Astrocyte of the hippocampus (primary cell): ENCODE measurements at regions not wholly inside any gene's neighbourhood (a gene's known extent, or its start where the extent isn't known, plus 50 kb on each side); places are given as distances from the start of the nearest gene placed in this dataset.
"Not testable (repeated sequence)": the region's sequence is repeated elsewhere in the genome, so short reads cannot be mapped to it uniquely, and the experiment has no call there.

Experiments used
- DNase-seq: peaks from one replicate; pipeline ENCODE4 v3.0.0; 2011; ENCODE audit warnings: low read depth, low spot score

DNA sequence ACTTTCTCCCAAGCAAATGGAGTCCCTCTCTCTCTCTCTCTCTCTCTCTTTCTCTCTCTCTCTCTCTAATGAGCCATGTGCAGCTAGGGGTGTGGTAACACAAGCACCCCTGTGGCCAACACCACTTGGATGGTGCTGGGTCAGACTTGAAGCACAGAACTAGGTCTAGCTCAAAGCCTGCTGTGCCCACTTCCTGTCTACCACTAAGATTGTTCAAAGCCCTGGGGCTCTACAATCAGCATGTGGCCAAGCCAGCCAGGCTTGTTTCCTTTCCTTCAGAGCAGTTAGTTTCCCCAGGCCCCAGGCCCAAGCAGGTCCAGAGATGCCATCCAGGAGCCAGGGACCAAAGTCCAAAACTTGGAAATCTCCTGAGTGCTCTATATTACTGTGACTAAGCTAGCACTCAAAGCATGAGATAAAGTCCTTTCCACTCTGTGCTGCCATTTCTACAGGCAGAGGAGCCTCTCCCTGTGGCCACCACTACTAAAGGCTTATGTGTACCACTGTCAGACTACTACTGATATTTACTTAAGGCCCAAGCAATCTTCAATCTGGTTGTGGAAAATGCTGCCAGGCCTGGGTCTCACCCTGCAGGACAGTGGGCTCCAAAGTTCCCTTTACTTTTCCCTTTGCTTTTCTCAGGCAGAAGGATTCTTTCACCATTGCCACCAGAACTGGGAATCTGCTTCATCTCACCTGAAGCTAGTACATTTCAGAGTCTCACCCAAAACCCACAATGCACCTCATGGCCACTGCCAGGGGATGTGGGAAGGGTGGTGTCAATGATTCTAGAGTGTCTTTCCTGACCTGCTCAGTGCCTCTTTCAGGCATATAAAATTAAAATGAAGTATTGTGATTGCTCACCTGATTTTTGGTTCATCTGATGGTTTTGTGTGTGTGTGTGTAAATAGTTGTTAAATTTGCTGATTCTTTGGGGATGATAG lies 999.5 kb downstream of the NCAM2 start:
- DNase-seq: no peak

- DNase-seq: no peak
These were observed 1021.6 kb downstream of the NCAM2 start for GRCh38 chr21:22019766-22020165.

- DNase-seq: no peak
These were observed 1022.0 kb downstream of the NCAM2 start for GRCh38 chr21:22020221-22020620.

DNA sequence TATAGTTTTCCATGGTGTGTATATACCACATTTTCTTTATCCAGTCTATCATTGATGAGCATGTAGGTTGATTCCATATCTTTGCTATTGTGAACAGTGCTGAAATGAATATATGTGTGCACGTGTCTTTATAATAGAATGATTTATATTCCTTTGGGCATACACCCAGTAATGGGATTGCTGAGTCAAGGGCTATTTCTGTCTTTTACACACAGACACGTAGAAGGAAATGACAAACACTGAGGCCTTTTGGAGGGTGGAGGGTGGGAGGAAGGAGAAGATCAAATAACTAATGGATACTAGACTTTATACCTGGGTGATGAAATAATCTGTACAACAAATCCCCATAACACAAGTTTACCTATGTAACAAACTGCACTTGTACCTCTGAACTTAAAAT lies 1025.7 kb downstream of the NCAM2 start:
- not testable (repeated sequence) for DNase-seq

DNA sequence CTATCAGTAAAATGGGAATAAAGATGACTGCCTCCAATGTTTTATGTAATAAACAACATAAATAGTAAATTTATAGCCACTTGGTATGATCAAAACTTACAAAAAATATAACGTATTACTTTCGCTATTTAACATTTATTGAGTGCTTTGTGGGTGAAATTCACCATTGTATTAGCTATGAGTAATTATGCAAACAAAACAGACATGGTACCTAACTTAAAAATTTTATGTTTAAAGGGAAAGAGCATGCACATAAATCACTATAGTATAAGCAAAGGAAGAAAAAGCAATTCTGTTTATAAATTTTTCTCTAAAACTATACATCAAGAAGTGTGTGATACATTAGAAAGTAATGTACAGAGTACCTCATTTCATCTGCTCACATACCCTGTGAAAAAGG lies 1046.2 kb downstream of the NCAM2 start:
- no peak for DNase-seq

- DNase-seq: no peak
These were observed 1048.4 kb downstream of the NCAM2 start for GRCh38 chr21:22046576-22046975.

GRCh38 chr21:22056904-22057303 lies 1058.7 kb downstream of the NCAM2 start:
- no peak for DNase-seq

- DNase-seq: no peak
These were observed 1064.4 kb downstream of the NCAM2 start for GRCh38 chr21:22062472-22063139.

DNA sequence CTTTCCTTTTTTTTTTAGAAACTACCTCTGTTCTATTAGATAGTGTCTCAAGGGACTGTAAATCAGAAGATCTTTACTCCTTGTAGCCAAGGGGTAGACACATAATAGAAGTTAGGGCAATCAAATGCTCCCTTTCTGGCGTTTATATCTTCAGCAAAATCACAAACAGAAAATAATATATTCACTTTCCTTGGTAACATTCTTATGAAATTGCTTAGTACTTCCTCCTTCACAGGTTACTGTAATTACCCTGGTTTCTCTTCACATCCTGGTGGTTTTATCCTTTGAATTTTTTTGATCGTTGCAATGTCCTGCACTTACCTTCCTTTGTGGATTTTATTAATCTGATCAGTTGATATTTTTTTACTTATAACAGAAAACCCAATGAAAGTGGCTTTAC lies 1064.9 kb downstream of the NCAM2 start:
- no peak for DNase-seq

DNA sequence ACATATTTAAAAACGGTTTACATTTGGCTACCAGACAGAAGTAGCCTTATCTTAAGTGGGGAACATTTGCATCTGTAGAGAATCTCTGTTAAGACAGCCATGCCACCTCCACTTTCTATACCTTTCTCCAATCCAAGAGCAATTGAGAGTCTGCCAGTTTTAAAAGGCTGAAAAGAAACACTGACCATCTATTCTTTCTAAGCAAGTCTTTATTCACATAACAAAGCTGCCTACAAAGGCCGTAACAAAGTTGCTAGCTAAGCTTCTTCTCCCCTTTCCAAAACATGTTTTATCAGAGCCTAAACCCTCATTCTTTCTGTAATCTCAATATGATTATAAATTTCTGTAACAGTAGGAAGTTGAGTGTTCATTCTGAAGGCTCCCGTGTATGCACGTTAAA lies 1078.3 kb downstream of the NCAM2 start:
- DNase-seq: no peak

DNA sequence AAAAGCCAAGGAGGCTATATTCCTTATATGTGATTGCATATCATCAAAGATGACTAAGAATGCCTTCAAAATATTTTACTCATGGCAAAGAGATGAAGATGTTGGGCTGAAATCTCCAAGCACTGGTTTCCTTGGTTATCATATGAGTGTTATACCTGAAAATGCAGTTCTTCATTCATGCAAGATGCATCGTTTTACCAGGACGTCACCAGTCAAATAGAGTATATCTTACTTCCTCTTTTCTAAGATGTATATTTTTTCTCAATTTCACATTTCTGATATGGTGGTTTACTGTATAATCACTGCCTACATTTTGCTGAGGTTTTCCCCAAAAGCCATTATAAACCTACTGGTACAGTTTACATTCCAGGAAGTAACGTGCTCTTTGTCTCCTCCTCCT lies 1085.7 kb downstream of the NCAM2 start:
- no peak for DNase-seq

DNA sequence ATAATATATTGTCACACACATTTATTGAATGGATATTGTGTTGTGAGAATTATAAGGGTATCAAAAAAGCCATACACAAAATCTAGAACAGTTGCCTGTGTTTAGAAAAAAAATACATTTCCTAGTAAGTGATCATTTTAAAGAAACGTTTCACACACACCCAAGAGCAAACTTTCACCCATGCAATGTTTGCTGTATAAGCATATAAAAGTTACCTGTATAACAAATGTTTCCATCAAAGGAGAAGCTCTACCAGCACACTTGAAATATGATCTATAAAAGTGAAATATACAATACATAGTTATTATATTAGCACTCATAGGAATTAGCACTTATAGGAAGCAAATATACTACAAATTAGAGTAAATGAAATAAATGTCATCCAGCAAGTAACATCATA lies 1098.1 kb downstream of the NCAM2 start:
- DNase-seq: no peak

DNA sequence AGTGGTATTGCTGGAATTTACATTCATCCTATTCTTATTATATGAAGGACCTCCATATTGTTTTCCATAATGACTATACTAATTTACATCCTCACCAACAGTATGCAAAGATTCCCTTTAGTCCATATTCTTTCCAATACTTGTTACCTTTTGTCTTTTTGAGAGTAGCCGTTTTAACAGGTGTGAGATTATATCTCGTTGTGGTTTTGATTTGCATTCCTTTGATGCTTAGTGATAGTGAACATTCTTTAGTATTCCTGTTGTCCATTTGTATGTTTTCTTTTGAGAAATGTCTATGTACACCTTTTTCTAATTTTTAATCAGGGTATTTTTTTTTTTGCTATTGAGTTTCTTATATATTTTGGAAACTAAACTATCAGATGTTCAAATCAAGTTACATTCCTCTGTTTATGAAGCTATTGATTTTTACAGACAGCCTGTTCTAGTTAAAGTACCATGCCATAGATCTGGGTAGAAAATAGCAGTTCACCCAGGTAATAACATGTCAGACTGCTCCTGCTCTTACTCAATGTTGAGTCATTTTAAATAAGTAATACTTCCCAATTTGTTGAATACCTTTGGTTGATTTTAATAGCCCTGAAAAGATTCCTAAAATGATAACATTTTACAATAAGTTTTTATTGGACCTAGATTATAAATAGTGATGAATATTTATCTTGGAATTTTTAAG lies 1108.7 kb downstream of the NCAM2 start:
- no peak for DNase-seq

DNA sequence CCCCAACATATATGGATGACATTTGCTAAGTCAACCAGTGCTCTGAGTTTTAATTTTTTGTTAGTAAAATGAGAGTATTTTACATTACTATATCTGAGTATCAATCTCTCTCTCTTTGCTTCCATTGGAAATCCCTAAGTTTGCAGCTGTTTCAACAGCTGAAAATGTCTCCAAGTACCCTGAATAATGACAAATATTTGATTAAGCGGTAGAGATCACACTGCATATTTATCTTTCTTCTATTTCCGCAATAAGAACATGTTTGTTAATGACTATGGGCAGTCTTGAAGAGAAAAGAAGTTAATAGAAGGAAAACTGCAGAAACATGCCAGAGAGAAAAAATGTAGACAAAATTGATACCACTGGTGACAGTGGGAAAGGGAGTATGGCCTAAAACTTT lies 1117.5 kb downstream of the NCAM2 start:
- no peak for DNase-seq

- DNase-seq: no peak
These were observed 1122.5 kb downstream of the NCAM2 start for GRCh38 chr21:22120616-22121266.

DNA sequence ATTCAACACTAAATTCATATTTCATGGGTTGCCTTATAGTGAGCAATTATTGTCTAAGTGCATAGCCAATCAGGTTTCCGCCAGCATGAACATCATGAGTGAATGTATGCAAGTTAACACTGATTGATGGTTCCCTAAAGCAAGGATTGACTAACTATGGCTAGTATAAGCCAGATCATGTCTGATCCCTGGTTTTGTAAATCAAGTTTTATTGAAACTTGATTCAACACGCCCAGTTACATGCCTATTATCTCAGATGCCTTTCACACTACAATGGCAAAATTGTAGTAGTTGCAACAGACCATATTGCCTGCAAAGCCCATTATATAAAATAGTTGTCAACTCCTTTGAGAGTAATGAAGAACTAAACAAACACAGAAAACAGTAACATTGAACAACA lies 1127.4 kb downstream of the NCAM2 start:
- DNase-seq: no peak

GRCh38 chr21:22128671-22129070 lies 1130.5 kb downstream of the NCAM2 start:
- DNase-seq: no peak

DNA sequence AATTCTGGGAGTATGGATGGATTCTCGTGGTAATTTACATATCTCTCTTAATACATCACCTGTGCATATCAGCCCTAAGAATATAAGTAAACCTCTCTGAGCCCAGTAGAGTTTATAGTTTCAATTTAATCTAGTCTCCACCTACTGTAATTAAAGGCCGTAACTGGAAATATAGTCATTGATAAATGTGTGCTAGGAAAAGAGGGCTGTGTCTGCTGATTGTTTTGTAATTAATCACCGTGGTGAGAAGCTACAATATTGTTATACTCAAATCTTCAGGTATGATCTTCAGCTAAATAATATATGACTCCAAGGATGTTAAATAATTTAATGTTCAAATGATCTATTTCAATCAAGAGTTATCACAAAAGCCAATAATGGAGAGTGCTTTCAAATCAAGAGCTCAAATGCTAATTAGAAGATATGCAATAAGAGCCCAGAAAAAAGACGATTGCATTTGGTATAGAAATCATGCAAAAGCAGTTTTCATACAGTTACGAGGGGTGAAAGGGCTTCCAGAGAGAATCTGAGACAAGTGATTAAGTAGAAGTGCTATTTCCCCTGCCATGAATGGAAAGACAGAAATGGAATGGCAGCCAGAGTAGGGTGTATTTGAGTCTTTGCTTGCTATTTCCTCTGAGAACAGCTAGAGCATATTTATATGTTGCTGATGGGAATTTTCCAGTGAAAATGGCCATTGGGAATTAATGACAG lies 1134.3 kb downstream of the NCAM2 start:
- DNase-seq: no peak

GRCh38 chr21:22136740-22137139 lies 1138.5 kb downstream of the NCAM2 start:
- no peak for DNase-seq

GRCh38 chr21:22138297-22139016 lies 1140.2 kb downstream of the NCAM2 start:
- no peak for DNase-seq

- DNase-seq: no peak
These were observed 1147.3 kb downstream of the NCAM2 start for GRCh38 chr21:22145545-22145944.
